ENCODE measurements at regions not wholly inside any gene's neighbourhood (a gene's known extent, or its start where the extent isn't known, plus 50 kb on each side); places are given as distances from the start of the nearest gene placed in this dataset.

GRCh38 chr3:153629148-153629547 lies 467.1 kb downstream of the RAP2B start:
- ChIA-PET CTCF (no interaction called here), POLR2A (no interaction called here)
- Histone ChIP-seq H3K36me3 (ENCODE audit: control insufficient read depth in 2 of 2, insufficient read depth in 1 of 2, low read length in 2 of 2) (no peaks in the 10 kb centered on the region), H3K27ac (ENCODE audit: extremely low read depth, low read depth, low read length) (no peak overlapping the region), H3K4me3 (ENCODE audit: low read depth, low read length) (no peak overlapping the region), H3K9me3 (ENCODE audit: control insufficient read depth, insufficient read depth, low read depth, low read length) (no peaks in the 10 kb centered on the region), H3K4me1 (ENCODE audit: control insufficient read depth, insufficient read depth, low read length) (no peaks in the 10 kb centered on the region)
- TF ChIP-seq ZNF324 (tag by site-specific recombination; IDR thresholded peaks at IDR 0.05) (no peak), ZNF600 (tag by site-specific recombination; IDR thresholded peaks at IDR 0.05) (no peak), ZSCAN5A (tag by site-specific recombination; IDR thresholded peaks at IDR 0.05) (no peak), ZNF239 (tag by site-specific recombination; IDR thresholded peaks at IDR 0.05) (no peak), ZFP3 (tag by site-specific recombination; IDR thresholded peaks at IDR 0.05; ENCODE audit: low read depth) (no peak), ZNF707 (tag by site-specific recombination; IDR thresholded peaks at IDR 0.05) (no peak), ZNF514 (tag by site-specific recombination; IDR thresholded peaks at IDR 0.05) (no peak), KLF8 (tag by site-specific recombination; IDR thresholded peaks at IDR 0.05) (no peak), ZBTB20 (tag by site-specific recombination; IDR thresholded peaks at IDR 0.05) (no peak), ZNF549 (tag by site-specific recombination; IDR thresholded peaks at IDR 0.05) (no peak), OVOL3 (tag by site-specific recombination; IDR thresholded peaks at IDR 0.05) (no peak), ZNF629 (tag by site-specific recombination; IDR thresholded peaks at IDR 0.05) (no peak), ZNF555 (tag by site-specific recombination; conservative IDR thresholded peaks at IDR 0.05) (no peak), ZBTB17 (tag by site-specific recombination; IDR thresholded peaks at IDR 0.05) (no peak), ZNF184 (tag by site-specific recombination; IDR thresholded peaks at IDR 0.05) (no peak), ZNF174 (tag by site-specific recombination; IDR thresholded peaks at IDR 0.05) (no peak), ZBTB10 (tag by site-specific recombination; IDR thresholded peaks at IDR 0.05) (no peak), ZNF214 (tag by site-specific recombination; IDR thresholded peaks at IDR 0.05; ENCODE audit: borderline replicate concordance) (no peak)

- POLR2A ChIA-PET: no interaction called here
- H3K27ac ChIP-seq (ENCODE audit: extremely low read depth, low read depth, low read length): no peak overlapping the region
- CTCF ChIA-PET: no interaction called here
- no peaks in the 10 kb centered on the region for H3K9me3 ChIP-seq (ENCODE audit: control insufficient read depth, insufficient read depth, low read depth, low read length)
- no peaks in the 10 kb centered on the region for H3K4me1 ChIP-seq (ENCODE audit: control insufficient read depth, insufficient read depth, low read length)
- H3K4me3 ChIP-seq (ENCODE audit: low read depth, low read length): no peak overlapping the region
- no peaks in the 10 kb centered on the region for H3K36me3 ChIP-seq (ENCODE audit: control insufficient read depth in 2 of 2, insufficient read depth in 1 of 2, low read length in 2 of 2)
- TF ChIP-seq ZBTB48 (tag by site-specific recombination; IDR thresholded peaks at IDR 0.05): no peak
- TF ChIP-seq FEZF1 (tag by site-specific recombination; IDR thresholded peaks at IDR 0.05): no peak
- no peak for TF ChIP-seq ZNF518A (tag by site-specific recombination; conservative IDR thresholded peaks at IDR 0.05; ENCODE audit: low read depth)
- TF ChIP-seq ZNF302 (tag by site-specific recombination; IDR thresholded peaks at IDR 0.05; ENCODE audit: low read depth): no peak
- no peak for TF ChIP-seq ZNF777 (tag by site-specific recombination; IDR thresholded peaks at IDR 0.05; ENCODE audit: borderline replicate concordance)
- no peak for TF ChIP-seq ZSCAN30 (tag by site-specific recombination; IDR thresholded peaks at IDR 0.05)
- no peak for TF ChIP-seq ZNF423 (tag by site-specific recombination; IDR thresholded peaks at IDR 0.05)
- no peak for TF ChIP-seq REST (tag by site-specific recombination; IDR thresholded peaks at IDR 0.05)
These were observed 469.1 kb downstream of the RAP2B start for GRCh38 chr3:153631102-153631501.

Measured in HEK293 (cell line).